Liver (tissue), 8 donors: ENCODE measurements at regions not wholly inside any gene's neighbourhood (a gene's known extent, or its start where the extent isn't known, plus 50 kb on each side); places are given as distances from the start of the nearest gene placed in this dataset.

ENCODE experiments used
- DNase-seq: peaks from one replicate; pipeline ENCODE4 v3.0.0-alpha.2; 2017; ENCODE audit warnings: low spot score
- H3K27ac ChIP-seq, 2 donors: one replicate each; pipeline ENCODE4 v1.7.0; 2013; ENCODE audit warnings: inconsistent platforms in 2 of 2, low read length in 2 of 2, control low read depth in 1 of 2, low read depth in 1 of 2, mild to moderate bottlenecking in 1 of 2
- H3K27me3 ChIP-seq, 4 donors: one replicate each; pipeline versions ENCODE4 v1.6.1 to v1.7.0; 2013; ENCODE audit warnings: low read length in 3 of 4, inconsistent platforms in 1 of 4, mild to moderate bottlenecking in 1 of 4, moderate library complexity in 1 of 4; ENCODE audit not compliant: control insufficient read depth in 4 of 4, insufficient read depth in 4 of 4
- H3K36me3 ChIP-seq, 4 donors: one replicate each; pipeline versions ENCODE4 v1.6.1 to v1.7.0; 2013; ENCODE audit warnings: low read length in 3 of 4, mild to moderate bottlenecking in 3 of 4, low read depth in 1 of 4, moderate library complexity in 1 of 4; ENCODE audit not compliant: control insufficient read depth in 4 of 4, insufficient read depth in 3 of 4
- H3K4me1 ChIP-seq, 4 donors: one replicate each; pipeline versions ENCODE4 v1.6.1 to v1.7.0; 2013; ENCODE audit warnings: low read length in 3 of 4, mild to moderate bottlenecking in 3 of 4, moderate library complexity in 1 of 4; ENCODE audit not compliant: control insufficient read depth in 4 of 4, insufficient read depth in 4 of 4
- H3K4me3 ChIP-seq, 3 donors: one replicate each; pipeline versions ENCODE4 v1.6.1 to v1.7.0; 2013; ENCODE audit warnings: low read length in 3 of 3, control low read depth in 1 of 3, low read depth in 1 of 3, mild to moderate bottlenecking in 1 of 3
- H3K9ac ChIP-seq, 2 donors: one replicate each; pipeline ENCODE4 v1.7.0; 2013; ENCODE audit warnings: low read length in 2 of 2, mild to moderate bottlenecking in 2 of 2, moderate library complexity in 2 of 2, control low read depth in 1 of 2, low read depth in 1 of 2
- H3K9me3 ChIP-seq, 4 donors: one replicate each; pipeline versions ENCODE4 v1.6.1 to v1.7.0; 2013; ENCODE audit warnings: low read length in 3 of 4; ENCODE audit not compliant: control insufficient read depth in 4 of 4
- ATF3 ChIP-seq: IDR thresholded peaks from 2 replicates; pipeline ENCODE4 v1.6.1; 2016; ENCODE audit warnings: antibody characterized with exemption
- CTCF ChIP-seq: fragments of 150-350 bp; IDR thresholded peaks from 2 replicates; pipeline ENCODE4 v1.5.1; 2017; ENCODE audit warnings: improper control_type of control experiment, low read depth, low read length; ENCODE audit not compliant: missing input control
- EGR1 ChIP-seq, 2 donors: IDR thresholded peaks; 2 replicates each; pipeline ENCODE4 v1.6.1; 2016 to 2018; ENCODE audit warnings: antibody characterized with exemption in 2 of 2, low read depth in 2 of 2
- FOXA2 ChIP-seq: IDR thresholded peaks from 2 replicates; pipeline ENCODE4 v1.6.1; 2016; ENCODE audit warnings: antibody characterized with exemption
- GABPA ChIP-seq, 2 donors: IDR thresholded peaks in 1 of 2; conservative IDR thresholded peaks in 1 of 2; 2 replicates each; pipeline ENCODE4 v1.6.1; 2016; ENCODE audit warnings: antibody characterized with exemption in 2 of 2, mild to moderate bottlenecking in 1 of 2, moderate library complexity in 1 of 2
- HNF4A ChIP-seq, 2 donors: conservative IDR thresholded peaks; 2 replicates each; pipeline ENCODE4 v1.6.1; 2016; ENCODE audit warnings: antibody characterized with exemption in 2 of 2, mild to moderate bottlenecking in 2 of 2
- HNF4G ChIP-seq: IDR thresholded peaks from 2 replicates; pipeline ENCODE4 v1.6.1; 2016; ENCODE audit warnings: antibody characterized with exemption
- JUND ChIP-seq, 2 donors: IDR thresholded peaks; 2 replicates each; pipeline ENCODE4 v1.6.1; 2016; ENCODE audit warnings: antibody characterized with exemption in 2 of 2
- MAX ChIP-seq: IDR thresholded peaks from 2 replicates; pipeline ENCODE4 v1.6.1; 2016; ENCODE audit warnings: antibody characterized with exemption
- NR2F2 ChIP-seq: IDR thresholded peaks from 2 replicates; pipeline ENCODE4 v1.6.1; 2016; ENCODE audit warnings: antibody characterized with exemption
- RAD21 ChIP-seq, 2 donors: IDR thresholded peaks; 2 replicates each; pipeline ENCODE4 v1.6.1; 2016; ENCODE audit warnings: antibody characterized with exemption in 2 of 2, mild to moderate bottlenecking in 2 of 2
- REST ChIP-seq: IDR thresholded peaks from 2 replicates; pipeline ENCODE4 v1.6.1; 2016; ENCODE audit warnings: antibody characterized with exemption, mild to moderate bottlenecking
- RXRA ChIP-seq, 2 donors: IDR thresholded peaks; 2 replicates each; pipeline ENCODE4 v1.6.1; 2017 to 2018; ENCODE audit warnings: antibody characterized with exemption in 2 of 2, mild to moderate bottlenecking in 1 of 2
- SP1 ChIP-seq: IDR thresholded peaks from 2 replicates; pipeline ENCODE4 v1.6.1; 2018; ENCODE audit warnings: antibody characterized with exemption, mild to moderate bottlenecking
- TAF1 ChIP-seq: conservative IDR thresholded peaks from 2 replicates; pipeline ENCODE4 v1.6.1; 2016; ENCODE audit warnings: antibody characterized with exemption, mild to moderate bottlenecking
- ZBTB33 ChIP-seq: IDR thresholded peaks from 2 replicates; pipeline ENCODE4 v1.6.1; 2016; ENCODE audit warnings: antibody characterized with exemption
- WGBS: extraction: QIAGEN DNeasy Blood & Tissue Kit; methylation state at CpG from one replicate; pipeline ENCODE4 v1.1.7; 2013; 5-methylcytosine and 5-hydroxymethylcytosine counted together
- donor health status: healthy.
- donor health status: healthy.
- donor health status: healthy.
- donor health status: healthy.
- donor health status: healthy.

GRCh38 chr7:91759205-91759863 lies 121.2 kb downstream of the MTERF1 start:
- Histone ChIP-seq H3K4me1 (no peaks in the 10 kb centered on the region), H3K27me3 (no peaks in the 10 kb centered on the region), H3K36me3 (no peaks in the 10 kb centered on the region), H3K27ac (no peak overlapping the region), H3K9ac (no peak overlapping the region), H3K9me3 (no peaks in the 10 kb centered on the region), H3K4me3 (no peak overlapping the region)
- TF ChIP-seq TAF1 (no peak), HNF4G (no peak), REST (no peak), SP1 (no peak), CTCF (no peak), ATF3 (no peak), JUND (IDR thresholded peaks at IDR 0.05) (no peak), EGR1 (IDR thresholded peaks at IDR 0.05; ENCODE audit: low read depth in 2 of 2) (no peak), GABPA (IDR thresholded peaks at IDR 0.05 in 1 of 2, conservative IDR thresholded peaks at IDR 0.05 in 1 of 2) (no peak), HNF4A (conservative IDR thresholded peaks at IDR 0.05) (no peak), NR2F2 (no peak), RAD21 (IDR thresholded peaks at IDR 0.05) (no peak), MAX (no peak), ZBTB33 (no peak), RXRA (IDR thresholded peaks at IDR 0.05) (no peak), FOXA2 (no peak)
- WGBS: 60% methylated on average over 4 of the region's 4 CpGs
- DNase-seq: peak; percentile 49

GRCh38 chr7:91767820-91768219 lies 112.7 kb downstream of the MTERF1 start:
- DNase-seq: no peak
- H3K27me3 ChIP-seq: no peaks in the 10 kb centered on the region
- no peaks in the 10 kb centered on the region for H3K4me1 ChIP-seq
- no peak overlapping the region for H3K4me3 ChIP-seq
- H3K36me3 ChIP-seq: no peaks in the 10 kb centered on the region
- WGBS: 91% methylated on average over 10 of the region's 10 CpGs
- no peak overlapping the region for H3K9ac ChIP-seq
- peaks cover 0 to 2% (median 0%) of the 10 kb centered on the region in 4 donors for H3K9me3 ChIP-seq
- no peak overlapping the region for H3K27ac ChIP-seq
- no peak for TF ChIP-seq EGR1 (IDR thresholded peaks at IDR 0.05; ENCODE audit: low read depth in 2 of 2)
- no peak for TF ChIP-seq GABPA (IDR thresholded peaks at IDR 0.05 in 1 of 2, conservative IDR thresholded peaks at IDR 0.05 in 1 of 2)
- no peak for TF ChIP-seq CTCF
- TF ChIP-seq MAX: no peak
- TF ChIP-seq NR2F2: no peak
- TF ChIP-seq RAD21 (IDR thresholded peaks at IDR 0.05): no peak
- TF ChIP-seq SP1: no peak
- TF ChIP-seq JUND (IDR thresholded peaks at IDR 0.05): no peak
- no peak for TF ChIP-seq FOXA2
- no peak for TF ChIP-seq HNF4G
- TF ChIP-seq REST: no peak
- no peak for TF ChIP-seq HNF4A (conservative IDR thresholded peaks at IDR 0.05)
